Transverse colon (tissue), 4 donors: ENCODE measurements at regions not wholly inside any gene's neighbourhood (a gene's known extent, or its start where the extent isn't known, plus 50 kb on each side); places are given as distances from the start of the nearest gene placed in this dataset.

Experiments
- DNase-seq: peaks from one replicate; pipeline ENCODE4 v3.0.0-alpha.2; 2019
- H3K27ac ChIP-seq, 4 donors: fragments of 200-600 bp; sonication (generic); 2 replicates each; pipeline ENCODE4 v1.5.1; 2016 to 2018; ENCODE audit warnings: inconsistent platforms in 4 of 4
- H3K27me3 ChIP-seq: fragments of 200-600 bp; sonication (generic); 2 replicates; pipeline ENCODE4 v1.5.1; 2017; ENCODE audit warnings: inconsistent platforms
- H3K36me3 ChIP-seq, 4 donors: fragments of 200-600 bp; sonication (generic); 2 replicates each; pipeline ENCODE4 v1.5.1; 2017 to 2019; ENCODE audit warnings: inconsistent platforms in 4 of 4
- H3K4me1 ChIP-seq, 4 donors: fragments of 200-600 bp; sonication (generic); 2 replicates each; pipeline ENCODE4 v1.5.1; 2017 to 2020; ENCODE audit warnings: inconsistent platforms in 4 of 4
- H3K4me3 ChIP-seq, 4 donors: fragments of 200-600 bp; sonication (generic); 1 replicate in 1 of 4; 2 replicates in 3 of 4; pipeline versions ENCODE4 v1.5.1 to v1.6.1; 2017 to 2019; ENCODE audit warnings: inconsistent platforms in 4 of 4
- H3K9me3 ChIP-seq, 2 donors: fragments of 200-600 bp; sonication (generic); 2 replicates each; pipeline ENCODE4 v1.5.1; 2017 to 2019; ENCODE audit warnings: inconsistent platforms in 2 of 2
- EP300 ChIP-seq: sonication (generic); formaldehyde crosslinking; IDR thresholded peaks from one replicate; pipeline ENCODE4 v1.6.1; 2017; ENCODE audit warnings: antibody characterized with exemption, low read depth
- POLR2A ChIP-seq: fragments of 450-650 bp; IDR thresholded peaks from one replicate; pipeline ENCODE4 v1.6.1; 2016; ENCODE audit warnings: antibody characterized with exemption, mild to moderate bottlenecking, moderate library complexity
- POLR2AphosphoS5 ChIP-seq, 3 donors: sonication (generic); formaldehyde crosslinking; IDR thresholded peaks; one replicate each; pipeline ENCODE4 v1.6.1; 2016; ENCODE audit warnings: antibody characterized with exemption in 3 of 3
- WGBS, 2 donors: methylation state at CpG; one replicate each; pipeline ENCODE4 v1.1.5; 2018; ENCODE audit warnings: low coverage in 1 of 2; 5-methylcytosine and 5-hydroxymethylcytosine counted together
- in situ Hi-C, 4 donors: fragments of 200-750 bp; cut with MboI; loops; one replicate each; pipeline versions ENCODE4 v1.15.0 to v1.15.1; 2017; ENCODE audit warnings: low sequenced_read_pairs in 3 of 4, low pct_ligation_motif_present in 1 of 4, low pct_unique_long_range_greater_than_20kb in 1 of 4
- intact Hi-C: fragments of 100-400 bp; cut with DNase I; formaldehyde crosslinking; loops from one replicate; pipeline ENCODE4 v1.15.1; 2023; ENCODE audit warnings: low total_unique reads
- TF ChIP-seq, protein P1 (sequence below), 5 experiments: fragments of 200-600 bp in 3 of 5; fragments of 450-650 bp in 2 of 5; sonication (generic) in 3 of 5; IDR thresholded peaks; 1 replicate in 2 of 5; 2 replicates in 3 of 5; pipeline ENCODE4 v1.5.1; 2016 to 2017; ENCODE audit warnings: antibody characterized with exemption in 5 of 5, inconsistent platforms in 3 of 5, mild to moderate bottlenecking in 2 of 5, moderate library complexity in 1 of 5

DNA sequence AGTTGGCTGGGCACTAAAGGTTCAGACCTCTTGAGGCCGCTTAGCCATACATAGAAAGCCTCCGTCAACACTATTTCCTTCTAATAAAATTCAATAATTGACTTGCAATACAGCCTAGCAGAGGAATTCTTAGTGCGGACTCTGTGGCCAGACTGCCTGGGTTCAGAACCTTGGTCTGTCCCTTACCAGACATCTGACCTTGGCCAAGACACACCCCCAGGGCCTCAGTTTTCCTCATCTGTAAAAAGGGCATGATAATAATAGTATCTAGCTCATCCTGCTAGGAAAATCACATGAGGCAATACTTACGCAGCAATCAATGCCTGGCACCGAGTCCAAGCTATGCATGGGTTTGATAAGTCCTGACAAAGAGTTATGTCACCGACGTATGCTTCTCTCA, 148.2 kb upstream of the SOD1 start:
- Histone ChIP-seq H3K36me3 (no peaks in the 10 kb centered on the region), H3K27me3 (no peaks in the 10 kb centered on the region), H3K27ac (no peak overlapping the region), H3K4me1 (no peaks in the 10 kb centered on the region), H3K4me3 (no peak overlapping the region), H3K9me3 (no peaks in the 10 kb centered on the region)
- in situ Hi-C loops: no loop called here
- intact Hi-C loops: no loop called here
- DNase-seq: no peak
- TF ChIP-seq POLR2AphosphoS5 (IDR thresholded peaks at IDR 0.05): no peak
- no peak for TF ChIP-seq EP300
- TF ChIP-seq, protein P1, sequence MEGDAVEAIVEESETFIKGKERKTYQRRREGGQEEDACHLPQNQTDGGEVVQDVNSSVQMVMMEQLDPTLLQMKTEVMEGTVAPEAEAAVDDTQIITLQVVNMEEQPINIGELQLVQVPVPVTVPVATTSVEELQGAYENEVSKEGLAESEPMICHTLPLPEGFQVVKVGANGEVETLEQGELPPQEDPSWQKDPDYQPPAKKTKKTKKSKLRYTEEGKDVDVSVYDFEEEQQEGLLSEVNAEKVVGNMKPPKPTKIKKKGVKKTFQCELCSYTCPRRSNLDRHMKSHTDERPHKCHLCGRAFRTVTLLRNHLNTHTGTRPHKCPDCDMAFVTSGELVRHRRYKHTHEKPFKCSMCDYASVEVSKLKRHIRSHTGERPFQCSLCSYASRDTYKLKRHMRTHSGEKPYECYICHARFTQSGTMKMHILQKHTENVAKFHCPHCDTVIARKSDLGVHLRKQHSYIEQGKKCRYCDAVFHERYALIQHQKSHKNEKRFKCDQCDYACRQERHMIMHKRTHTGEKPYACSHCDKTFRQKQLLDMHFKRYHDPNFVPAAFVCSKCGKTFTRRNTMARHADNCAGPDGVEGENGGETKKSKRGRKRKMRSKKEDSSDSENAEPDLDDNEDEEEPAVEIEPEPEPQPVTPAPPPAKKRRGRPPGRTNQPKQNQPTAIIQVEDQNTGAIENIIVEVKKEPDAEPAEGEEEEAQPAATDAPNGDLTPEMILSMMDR (IDR thresholded peaks at IDR 0.05): no peak
- no peak for TF ChIP-seq POLR2A
- 92% methylated on average over 7 of the region's 7 CpGs; no CpG with 5 or more reads in 1 of the 2 donors for WGBS, 2 donors

DNA sequence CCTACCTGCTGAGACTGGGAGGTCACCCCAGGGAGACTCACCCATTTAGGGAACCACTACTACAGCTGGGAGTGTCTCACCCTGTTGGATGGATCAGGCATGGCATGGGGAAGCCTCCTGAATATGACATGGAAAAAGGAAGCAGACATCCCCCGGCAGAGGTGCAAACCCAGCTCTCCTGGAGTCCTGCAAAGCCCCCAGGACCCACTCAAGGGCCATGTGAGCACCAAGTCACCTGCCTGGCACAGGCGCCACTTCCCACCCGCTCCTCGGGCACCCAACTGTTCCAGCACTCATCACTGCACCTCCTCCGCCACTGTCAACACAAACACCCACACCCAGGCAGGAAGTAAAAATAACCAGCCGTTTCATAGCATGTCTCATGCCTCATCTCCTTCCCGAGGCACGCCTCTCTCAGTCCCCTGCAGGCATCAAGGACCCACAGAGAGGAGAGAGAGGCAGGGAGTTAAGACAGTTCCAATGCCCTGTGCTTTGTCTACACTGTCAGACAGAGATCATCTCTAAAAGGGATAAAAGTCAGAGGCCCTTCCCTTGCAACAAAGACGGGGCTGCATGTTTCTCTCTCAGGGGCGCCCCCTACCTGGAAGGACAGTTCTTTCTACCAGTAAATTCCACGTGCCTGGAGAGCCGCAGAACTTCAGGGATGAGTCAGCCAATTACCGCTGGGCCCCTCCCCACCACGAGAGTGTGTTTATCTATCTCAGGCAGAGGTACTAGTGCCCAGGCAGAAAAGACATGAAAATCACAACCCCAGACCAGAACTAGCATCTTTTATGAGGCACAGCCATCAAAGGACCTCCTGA, 150.1 kb upstream of the SOD1 start:
- Histone ChIP-seq H3K4me3 (no peak overlapping the region), H3K9me3 (no peaks in the 10 kb centered on the region), H3K27ac (no peak overlapping the region), H3K36me3 (no peaks in the 10 kb centered on the region), H3K4me1 (no peaks in the 10 kb centered on the region), H3K27me3 (no peaks in the 10 kb centered on the region)
- no peak for TF ChIP-seq POLR2AphosphoS5 (IDR thresholded peaks at IDR 0.05)
- TF ChIP-seq EP300: no peak
- no peak for TF ChIP-seq POLR2A
- TF ChIP-seq, protein P1 (IDR thresholded peaks at IDR 0.05): no peak
- WGBS, 2 donors: 53 to 80% methylated on average over 1 to 12 of the region's 14 CpGs
- DNase-seq: peak; percentile 29
- in situ Hi-C loops: no loop called here
- intact Hi-C loops: no loop called here

DNA sequence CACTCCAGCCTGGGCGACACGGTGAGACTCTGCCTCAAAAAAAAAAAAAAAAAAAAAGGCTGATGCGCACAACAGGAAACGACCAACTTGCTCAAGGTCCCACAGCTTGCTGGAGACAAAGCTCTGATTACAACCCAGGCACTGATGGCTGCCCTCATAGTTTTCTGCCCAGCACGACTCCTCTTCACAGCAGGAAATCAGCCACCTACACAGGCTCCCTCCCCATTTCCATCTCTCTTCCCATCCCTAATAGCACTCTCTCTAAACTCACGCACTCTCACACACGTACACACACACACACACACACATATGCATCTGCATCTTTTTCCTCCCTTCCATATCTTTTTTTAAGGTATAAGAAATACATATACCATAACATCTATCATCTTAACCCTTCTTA, 153.5 kb upstream of the SOD1 start:
- no peaks in the 10 kb centered on the region for H3K36me3 ChIP-seq
- no peak for DNase-seq
- in situ Hi-C loops (no loop called here), intact Hi-C loops (no loop called here)
- no peaks in the 10 kb centered on the region for H3K9me3 ChIP-seq
- TF ChIP-seq, protein P1 (IDR thresholded peaks at IDR 0.05): no peak
- TF ChIP-seq POLR2AphosphoS5 (IDR thresholded peaks at IDR 0.05) (no peak), POLR2A (no peak), EP300 (no peak)
- H3K27ac ChIP-seq: no peak overlapping the region
- no peaks in the 10 kb centered on the region for H3K4me1 ChIP-seq
- no peaks in the 10 kb centered on the region for H3K27me3 ChIP-seq
- WGBS, 2 donors: 80 to 100% methylated on average over 4 to 7 of the region's 7 CpGs
- no peak overlapping the region for H3K4me3 ChIP-seq

DNA sequence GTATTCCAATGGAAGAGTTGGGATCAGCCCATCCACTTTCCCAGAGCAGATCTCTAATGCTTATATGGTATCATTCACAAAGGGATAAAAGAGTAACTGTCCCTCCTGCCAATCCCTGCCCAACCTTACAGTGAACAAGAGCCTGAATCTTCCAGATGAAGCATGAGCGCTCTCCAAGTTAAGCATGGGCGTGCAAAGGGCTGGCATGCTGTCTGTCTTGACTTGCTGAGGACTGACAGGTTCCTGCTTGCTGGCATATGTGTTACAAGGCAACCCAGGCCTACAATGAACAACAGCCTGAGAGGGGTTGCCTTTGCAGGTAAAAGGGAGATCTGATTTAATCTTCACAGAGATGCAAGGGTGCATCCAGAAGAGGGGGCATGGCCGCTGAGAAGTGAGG, 155.6 kb upstream of the SOD1 start:
- no peak for DNase-seq
- no peak overlapping the region for H3K27ac ChIP-seq
- TF ChIP-seq POLR2A (no peak), POLR2AphosphoS5 (IDR thresholded peaks at IDR 0.05) (no peak), EP300 (no peak)
- TF ChIP-seq, protein P1 (IDR thresholded peaks at IDR 0.05): no peak
- no peaks in the 10 kb centered on the region for H3K4me1 ChIP-seq
- intact Hi-C loops (no loop called here), in situ Hi-C loops (no loop called here)
- H3K36me3 ChIP-seq: no peaks in the 10 kb centered on the region
- WGBS, 2 donors: 94% methylated on average over 3 of the region's 3 CpGs; no CpG with 5 or more reads in 1 of the 2 donors
- no peak overlapping the region for H3K4me3 ChIP-seq
- no peaks in the 10 kb centered on the region for H3K9me3 ChIP-seq
- H3K27me3 ChIP-seq: no peaks in the 10 kb centered on the region
